ENCODE measurements at regions not wholly inside any gene's neighbourhood (a gene's known extent, or its start where the extent isn't known, plus 50 kb on each side); places are given as distances from the start of the nearest gene placed in this dataset.
A peak's percentile ranks its signal among the peaks of the same experiment; 100 is the strongest.

DNA sequence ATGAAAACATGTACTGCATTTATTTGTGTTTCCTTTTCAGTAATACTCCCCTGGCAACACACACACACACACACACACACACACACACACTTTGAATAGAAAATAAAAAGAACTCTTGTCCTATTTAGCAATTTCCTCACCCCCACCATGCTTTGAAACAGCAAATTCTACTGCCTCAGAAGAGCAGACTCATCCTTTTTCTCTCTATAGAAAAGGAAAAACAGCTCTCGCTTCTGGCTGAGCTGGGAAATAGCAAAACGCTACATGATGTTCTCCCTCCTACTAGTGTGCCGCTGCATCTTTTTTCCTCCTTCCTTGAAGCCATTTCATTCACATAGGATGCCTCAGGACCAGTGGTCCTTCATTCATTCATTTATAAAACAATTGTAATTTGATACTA lies 453.6 kb downstream of the CSNK1G3 start:
- Histone ChIP-seq H3K36me3 (no peaks in the 10 kb centered on the region), H3K4me3 (no peak overlapping the region), H3K4me1 (no peaks in the 10 kb centered on the region), H3K27me3 (no peaks in the 10 kb centered on the region), H3K9me3 (no peaks in the 10 kb centered on the region), H3K27ac (no peak overlapping the region)
- TF ChIP-seq CTCF (IDR thresholded peaks at IDR 0.05) (no peak), POLR2AphosphoS5 (IDR thresholded peaks at IDR 0.05) (no peak), POLR2A (IDR thresholded peaks at IDR 0.05) (no peak), EP300 (IDR thresholded peaks at IDR 0.05) (no peak)
- WGBS, 5 donors: 91 to 96% (median 95%) methylated on average over 3 of the region's 3 CpGs
- intact Hi-C loops (cut with DNase I; ENCODE audit: low total_unique reads): no loop called here
- peak in 1 of 2 donors; percentile 8 for DNase-seq

DNA sequence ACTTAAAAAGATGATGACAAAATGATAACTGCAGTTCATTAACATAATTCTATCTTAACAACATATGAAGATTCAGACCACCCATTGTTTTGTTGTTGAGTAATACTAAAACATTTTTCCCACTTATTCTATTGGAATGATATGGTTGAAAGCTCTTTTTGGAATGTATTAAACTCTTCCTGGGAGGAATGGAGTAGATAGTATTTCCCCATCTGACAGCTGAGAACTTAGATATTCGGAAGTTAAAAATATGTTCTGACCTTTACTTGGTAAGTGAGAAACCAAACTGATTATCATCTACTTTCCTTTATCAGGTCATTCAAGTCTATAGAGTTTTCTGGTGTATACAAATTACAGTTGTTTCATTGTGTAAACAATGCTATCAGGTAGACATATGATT lies 452.9 kb downstream of the CSNK1G3 start:
- H3K27me3 ChIP-seq: no peaks in the 10 kb centered on the region
- no peak for TF ChIP-seq EP300 (IDR thresholded peaks at IDR 0.05)
- TF ChIP-seq POLR2AphosphoS5 (IDR thresholded peaks at IDR 0.05): no peak
- 60 to 85% (median 81%) methylated on average over 1 of the region's 1 CpG for WGBS, 5 donors

GRCh38 chr5:123960526-123960925 lies 448.5 kb downstream of the CSNK1G3 start:
- no peak for DNase-seq
- intact Hi-C loops (cut with DNase I; ENCODE audit: low total_unique reads): no loop called here
- H3K9me3 ChIP-seq: no peaks in the 10 kb centered on the region
- 73 to 85% (median 76%) methylated on average over 5 of the region's 5 CpGs for WGBS, 5 donors
- H3K36me3 ChIP-seq: no peaks in the 10 kb centered on the region
- H3K27ac ChIP-seq: no peak overlapping the region
- H3K27me3 ChIP-seq: no peaks in the 10 kb centered on the region
- TF ChIP-seq EP300 (IDR thresholded peaks at IDR 0.05) (no peak), POLR2A (IDR thresholded peaks at IDR 0.05) (no peak), POLR2AphosphoS5 (IDR thresholded peaks at IDR 0.05) (no peak), CTCF (IDR thresholded peaks at IDR 0.05) (no peak)
- no peak overlapping the region for H3K4me3 ChIP-seq
- H3K4me1 ChIP-seq: no peaks in the 10 kb centered on the region

More for the DNA sequence above, 452.9 kb downstream of the CSNK1G3 start:
- H3K4me1 ChIP-seq: no peaks in the 10 kb centered on the region
- no peaks in the 10 kb centered on the region for H3K36me3 ChIP-seq
- H3K27ac ChIP-seq: no peak overlapping the region
- DNase-seq: no peak
- H3K4me3 ChIP-seq: no peak overlapping the region
- intact Hi-C loops (cut with DNase I; ENCODE audit: low total_unique reads): no loop called here
- no peaks in the 10 kb centered on the region for H3K9me3 ChIP-seq

DNA sequence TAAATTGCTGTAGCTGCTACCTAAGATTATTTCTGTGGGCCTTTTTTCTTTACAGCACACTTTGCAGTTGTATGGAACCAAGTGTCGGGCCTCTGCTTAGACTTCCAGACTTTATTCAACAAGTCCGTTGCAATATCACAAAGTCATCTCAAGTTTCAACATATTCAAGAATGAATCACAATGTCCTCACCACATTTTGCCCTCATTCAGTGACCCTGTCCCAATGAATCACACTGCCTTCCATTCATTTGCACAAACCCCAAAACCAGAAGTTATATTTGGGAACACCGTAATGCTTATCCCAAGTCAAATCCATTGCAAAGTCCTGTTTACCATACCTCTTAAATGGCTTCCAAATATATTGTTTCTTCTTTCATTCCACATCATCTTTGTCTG lies 439.6 kb downstream of the CSNK1G3 start:
- Histone ChIP-seq H3K4me3 (no peak overlapping the region), H3K27ac (no peak overlapping the region), H3K27me3 (no peaks in the 10 kb centered on the region), H3K9me3 (peaks cover 0 to 3% (median 0%) of the 10 kb centered on the region in 4 donors), H3K4me1 (peaks cover 0 to 5% (median 2%) of the 10 kb centered on the region in 4 donors), H3K36me3 (no peaks in the 10 kb centered on the region)
- TF ChIP-seq POLR2A (IDR thresholded peaks at IDR 0.05) (no peak), POLR2AphosphoS5 (IDR thresholded peaks at IDR 0.05) (peak in 1 of 3 donors; percentile 54)
- intact Hi-C loops (cut with DNase I; ENCODE audit: low total_unique reads): no loop called here
- peak in 1 of 2 donors; percentile 5 for DNase-seq
- WGBS, 5 donors: 35 to 59% (median 45%) methylated on average over 3 of the region's 3 CpGs

DNA sequence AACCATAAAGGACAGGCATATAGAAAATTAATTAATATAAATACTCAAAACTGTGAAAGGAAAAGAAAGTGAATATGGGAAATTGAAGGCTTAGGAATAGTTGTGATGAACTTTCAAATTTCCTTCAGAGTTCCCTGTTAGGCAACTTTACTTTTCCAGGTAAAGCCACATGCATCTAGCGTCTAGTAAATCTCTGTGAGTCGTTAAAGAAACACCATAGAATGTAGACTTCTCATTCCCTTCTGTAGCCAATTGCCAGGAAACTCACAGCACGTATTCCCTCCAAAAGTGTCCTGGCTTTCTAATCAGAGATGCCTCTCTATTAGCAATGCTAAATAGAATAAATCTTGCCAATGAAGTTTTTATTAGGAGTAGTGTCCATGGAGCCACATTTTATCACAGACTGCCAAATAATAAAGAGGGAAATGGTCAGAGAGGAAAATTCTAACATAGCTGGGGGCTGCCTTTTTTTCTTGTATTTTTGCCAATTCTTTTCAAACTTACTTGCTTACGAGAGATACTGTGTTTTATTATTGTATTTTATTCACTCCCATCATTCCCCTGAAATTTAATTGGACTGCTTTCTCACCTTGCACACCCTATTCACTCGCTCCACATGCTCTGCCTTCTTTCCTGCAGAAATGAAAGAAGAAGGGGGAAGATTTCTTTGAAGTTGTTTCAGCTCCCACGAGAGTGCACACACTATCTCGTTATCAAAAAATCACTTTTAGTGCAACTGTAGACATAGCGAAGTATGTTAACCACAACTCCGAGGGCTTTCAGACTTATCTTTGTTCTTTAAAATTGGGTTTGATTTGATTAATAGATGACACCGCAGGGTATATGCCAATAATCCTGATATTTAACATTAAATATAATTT lies 439.0 kb downstream of the CSNK1G3 start:
- H3K4me1 ChIP-seq: peaks cover 0 to 5% (median 2%) of the 10 kb centered on the region in 4 donors
- intact Hi-C loops (cut with DNase I; ENCODE audit: low total_unique reads): no loop called here

More for the DNA sequence above, 439.0 kb downstream of the CSNK1G3 start:
- DNase-seq: no peak
- no peak overlapping the region for H3K27ac ChIP-seq
- H3K27me3 ChIP-seq: no peaks in the 10 kb centered on the region
- TF ChIP-seq EP300 (IDR thresholded peaks at IDR 0.05) (no peak), POLR2AphosphoS5 (IDR thresholded peaks at IDR 0.05) (no peak), POLR2A (IDR thresholded peaks at IDR 0.05) (no peak), CTCF (IDR thresholded peaks at IDR 0.05) (no peak)
- H3K4me3 ChIP-seq: no peak overlapping the region
- peaks cover 0 to 3% (median 0%) of the 10 kb centered on the region in 4 donors for H3K9me3 ChIP-seq
- WGBS, 5 donors: 60 to 78% (median 74%) methylated on average over 10 of the region's 10 CpGs
- H3K36me3 ChIP-seq: no peaks in the 10 kb centered on the region

All from stomach (tissue), 8 donors.